ENCODE measurements at regions not wholly inside any gene's neighbourhood (a gene's known extent, or its start where the extent isn't known, plus 50 kb on each side); places are given as distances from the start of the nearest gene placed in this dataset.

GRCh38 chr17:77281122-77281903 lies 140.5 kb downstream of the SEC14L1 start (continued):
- TF ChIP-seq TEF (CRISPR knock-in tag; IDR thresholded peaks at IDR 0.05) (no peak), ATF7-NPFF (CRISPR knock-in tag; IDR thresholded peaks at IDR 0.05; ENCODE audit: low read depth) (peak; percentile 86), ZNF263 (CRISPR knock-in tag; IDR thresholded peaks at IDR 0.05) (peak; percentile 61), GATA4 (IDR thresholded peaks at IDR 0.05; ENCODE audit: borderline replicate concordance, low read depth) (no peak), ZFP36 (IDR thresholded peaks at IDR 0.05; ENCODE audit: borderline replicate concordance, low read depth, low read length, partially characterized antibody) (no peak), DBP (CRISPR knock-in tag; IDR thresholded peaks at IDR 0.05; ENCODE audit: not compliant biosample characterization) (no peak), ZNF121 (CRISPR knock-in tag; IDR thresholded peaks at IDR 0.05) (peak; percentile 59; the same call in 1 of the 2 replicates), ZNF891 (CRISPR knock-in tag; IDR thresholded peaks at IDR 0.05) (peak; percentile 83; the same call in 1 of the 2 replicates), ZNF550 (CRISPR knock-in tag; IDR thresholded peaks at IDR 0.05; ENCODE audit: borderline replicate concordance) (no peak), NKX3-1 (CRISPR knock-in tag; IDR thresholded peaks at IDR 0.05) (no peak), PBX2 (CRISPR knock-in tag; IDR thresholded peaks at IDR 0.05) (no peak), POLR2AphosphoS5 (IDR thresholded peaks at IDR 0.05; ENCODE audit: low read depth, low read length) (peak; percentile 78), ZBTB46 (CRISPR knock-in tag; IDR thresholded peaks at IDR 0.05; ENCODE audit: borderline replicate concordance) (no peak), ZBTB44 (CRISPR knock-in tag; IDR thresholded peaks at IDR 0.05) (peak; percentile 54; the same call in 1 of the 2 replicates), ZNF562 (CRISPR knock-in tag; IDR thresholded peaks at IDR 0.05; ENCODE audit: borderline replicate concordance) (no peak), ZNF670 (CRISPR knock-in tag; IDR thresholded peaks at IDR 0.05; ENCODE audit: borderline replicate concordance) (peak; percentile 84; the same call in 1 of the 2 replicates), ZBTB4 (CRISPR knock-in tag; IDR thresholded peaks at IDR 0.05; ENCODE audit: borderline replicate concordance) (peak; percentile 56; the same call in 1 of the 2 replicates), ETV6 (CRISPR knock-in tag; conservative IDR thresholded peaks at IDR 0.05) (0 out of 2 replicates have a peak, but pooled peaks have one; percentile 23), TOPORS (CRISPR knock-in tag; IDR thresholded peaks at IDR 0.05) (no peak; the same call in none of the 2 replicates)

Measured in HepG2 (cell line).